HCT116 (cell line): ENCODE measurements at regions not wholly inside any gene's neighbourhood (a gene's known extent, or its start where the extent isn't known, plus 50 kb on each side); places are given as distances from the start of the nearest gene placed in this dataset.

Source experiments
- EGR1 ChIP-seq: IDR thresholded peaks from 2 replicates; pipeline ENCODE4 v1.6.1; 2012; ENCODE audit warnings: low read depth
- JUND ChIP-seq: IDR thresholded peaks from 2 replicates; pipeline ENCODE4 v1.6.1; 2012
- POLR2A ChIP-seq: IDR thresholded peaks from 2 replicates; pipeline ENCODE4 v1.7.0; 2011; ENCODE audit warnings: borderline replicate concordance; ENCODE audit not compliant: insufficient read depth, insufficient read length; ENCODE audit errors: extremely low read depth
- POLR2AphosphoS5 ChIP-seq: IDR thresholded peaks from 2 replicates; pipeline ENCODE4 v1.6.1; 2011; ENCODE audit warnings: mild to moderate bottlenecking, low read depth, low read length, moderate library complexity
- SIN3A ChIP-seq: IDR thresholded peaks from 2 replicates; pipeline ENCODE4 v1.6.1; 2012; ENCODE audit warnings: low read depth
- YY1 ChIP-seq: IDR thresholded peaks from 2 replicates; pipeline ENCODE4 v1.6.1; 2011; ENCODE audit warnings: low read length, low read depth, moderate library complexity, mild to moderate bottlenecking; ENCODE audit not compliant: insufficient replicate concordance; ENCODE audit errors: extremely low read depth
- TF ChIP-seq, protein P1 (sequence below), 3 experiments: fragments of 200-600 bp in 1 of 3; sonication (generic) in 1 of 3; IDR thresholded peaks in 2 of 3; conservative IDR thresholded peaks in 1 of 3; 2 replicates each; pipeline ENCODE4 v1.5.1; 2012 to 2017; ENCODE audit warnings: low read depth in 2 of 3, low read length in 2 of 3, antibody characterized with exemption in 1 of 3, borderline replicate concordance in 1 of 3, control low read depth in 1 of 3, mild to moderate bottlenecking in 1 of 3, mixed read lengths in 1 of 3, mixed run types in 1 of 3, moderate library complexity in 1 of 3; ENCODE audit not compliant: insufficient read depth in 1 of 3
- TF ChIP-seq, protein P2 (sequence below): IDR thresholded peaks from 2 replicates; pipeline ENCODE4 v1.6.1; 2012

DNA sequence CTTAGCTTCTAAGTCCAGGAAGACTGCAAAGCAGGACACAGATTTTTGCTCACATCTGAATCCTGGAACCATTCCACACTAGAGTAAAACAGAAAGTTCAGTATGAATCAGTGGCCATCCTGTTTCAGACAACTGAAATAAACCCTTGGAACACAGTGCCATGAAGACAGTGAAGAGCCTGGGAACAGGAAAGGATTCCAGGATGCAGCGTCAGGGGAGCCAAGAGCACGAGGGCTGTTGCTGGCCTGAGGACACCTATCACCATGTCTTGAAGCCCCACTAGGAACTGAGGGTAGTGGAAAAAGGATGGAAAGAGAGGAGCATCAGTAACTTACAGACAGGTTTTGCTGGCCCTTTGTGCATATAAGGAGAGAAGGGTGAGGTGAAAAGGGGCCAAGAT, 115.3 kb upstream of the FSTL4 start:
- TF ChIP-seq EGR1 (no peak), SIN3A (no peak), JUND (no peak), POLR2AphosphoS5 (no peak), YY1 (no peak), POLR2A (no peak)
- TF ChIP-seq, protein P1, sequence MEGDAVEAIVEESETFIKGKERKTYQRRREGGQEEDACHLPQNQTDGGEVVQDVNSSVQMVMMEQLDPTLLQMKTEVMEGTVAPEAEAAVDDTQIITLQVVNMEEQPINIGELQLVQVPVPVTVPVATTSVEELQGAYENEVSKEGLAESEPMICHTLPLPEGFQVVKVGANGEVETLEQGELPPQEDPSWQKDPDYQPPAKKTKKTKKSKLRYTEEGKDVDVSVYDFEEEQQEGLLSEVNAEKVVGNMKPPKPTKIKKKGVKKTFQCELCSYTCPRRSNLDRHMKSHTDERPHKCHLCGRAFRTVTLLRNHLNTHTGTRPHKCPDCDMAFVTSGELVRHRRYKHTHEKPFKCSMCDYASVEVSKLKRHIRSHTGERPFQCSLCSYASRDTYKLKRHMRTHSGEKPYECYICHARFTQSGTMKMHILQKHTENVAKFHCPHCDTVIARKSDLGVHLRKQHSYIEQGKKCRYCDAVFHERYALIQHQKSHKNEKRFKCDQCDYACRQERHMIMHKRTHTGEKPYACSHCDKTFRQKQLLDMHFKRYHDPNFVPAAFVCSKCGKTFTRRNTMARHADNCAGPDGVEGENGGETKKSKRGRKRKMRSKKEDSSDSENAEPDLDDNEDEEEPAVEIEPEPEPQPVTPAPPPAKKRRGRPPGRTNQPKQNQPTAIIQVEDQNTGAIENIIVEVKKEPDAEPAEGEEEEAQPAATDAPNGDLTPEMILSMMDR (IDR thresholded peaks at IDR 0.05 in 2 of 3, conservative IDR thresholded peaks at IDR 0.05 in 1 of 3; ENCODE audit: borderline replicate concordance in 1 of 3, insufficient read depth in 1 of 3, low read depth in 2 of 3, low read length in 2 of 3): no peak
- TF ChIP-seq, protein P2, sequence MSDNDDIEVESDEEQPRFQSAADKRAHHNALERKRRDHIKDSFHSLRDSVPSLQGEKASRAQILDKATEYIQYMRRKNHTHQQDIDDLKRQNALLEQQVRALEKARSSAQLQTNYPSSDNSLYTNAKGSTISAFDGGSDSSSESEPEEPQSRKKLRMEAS: no peak
